Breast epithelium (tissue), 4 donors: ENCODE measurements at regions not wholly inside any gene's neighbourhood (a gene's known extent, or its start where the extent isn't known, plus 50 kb on each side); places are given as distances from the start of the nearest gene placed in this dataset.

Experiments used
- DNase-seq, 2 donors: peaks; one replicate each; pipeline ENCODE4 v3.0.0-alpha.2; 2019; ENCODE audit warnings: low spot score in 2 of 2
- H3K27ac ChIP-seq, 2 donors: fragments of 200-600 bp; sonication (generic) in 1 of 2; one replicate each; pipeline ENCODE4 v1.5.1; 2016 to 2019; ENCODE audit warnings: mild to moderate bottlenecking in 1 of 2
- H3K27me3 ChIP-seq, 2 donors: fragments of 200-600 bp; sonication (generic) in 1 of 2; one replicate each; pipeline versions ENCODE4 v1.5.1 to v1.6.0; 2017 to 2019; ENCODE audit warnings: control low read depth in 1 of 2, mild to moderate bottlenecking in 1 of 2
- H3K36me3 ChIP-seq: fragments of 200-600 bp; one replicate; pipeline ENCODE4 v1.5.1; 2019
- H3K4me1 ChIP-seq, 2 donors: fragments of 200-600 bp; sonication (generic); one replicate each; pipeline ENCODE4 v1.5.1; 2016 to 2019; ENCODE audit warnings: control low read depth in 1 of 2
- H3K4me3 ChIP-seq, 3 donors: fragments of 200-600 bp; sonication (generic); 1 replicate in 2 of 3; 2 replicates in 1 of 3; pipeline ENCODE4 v1.5.1; 2016 to 2019; ENCODE audit warnings: mild to moderate bottlenecking in 3 of 3, moderate library complexity in 2 of 3
- H3K9me3 ChIP-seq, 2 donors: fragments of 200-600 bp; sonication (generic) in 1 of 2; one replicate each; pipeline ENCODE4 v1.5.1; 2016 to 2019; ENCODE audit warnings: control low read depth in 1 of 2
- CTCF ChIP-seq, 3 donors: fragments of 450-650 bp; IDR thresholded peaks; one replicate each; pipeline ENCODE4 v1.5.1; 2016 to 2017; ENCODE audit warnings: antibody characterized with exemption in 3 of 3, mild to moderate bottlenecking in 3 of 3, moderate library complexity in 3 of 3
- POLR2A ChIP-seq: fragments of 450-650 bp; IDR thresholded peaks from one replicate; pipeline ENCODE4 v1.6.1; 2016; ENCODE audit warnings: antibody characterized with exemption, mild to moderate bottlenecking, moderate library complexity
- POLR2AphosphoS5 ChIP-seq, 3 donors: sonication (generic); formaldehyde crosslinking; IDR thresholded peaks; one replicate each; pipeline ENCODE4 v1.6.1; 2017; ENCODE audit warnings: antibody characterized with exemption in 3 of 3
- intact Hi-C: fragments of 100-400 bp; cut with DNase I; formaldehyde crosslinking; loops from one replicate; pipeline ENCODE4 v1.15.1; 2023; ENCODE audit warnings: low total_unique reads

- Histone ChIP-seq H3K27ac (no peak overlapping the region), H3K4me3 (no peak overlapping the region), H3K4me1 (no peaks in the 10 kb centered on the region), H3K36me3 (no peaks in the 10 kb centered on the region), H3K27me3 (no peaks in the 10 kb centered on the region), H3K9me3 (no peaks in the 10 kb centered on the region)
- TF ChIP-seq CTCF (IDR thresholded peaks at IDR 0.05) (no peak), POLR2AphosphoS5 (IDR thresholded peaks at IDR 0.05) (no peak), POLR2A (no peak)
- intact Hi-C loops, result no loop called here
- no peak for DNase-seq
These were observed 234.5 kb upstream of the COPS8 start for GRCh38 chr2:236851187-236851586.

GRCh38 chr2:236852100-236852976, 233.4 kb upstream of the COPS8 start:
- H3K36me3 ChIP-seq, result no peaks in the 10 kb centered on the region
- TF ChIP-seq POLR2AphosphoS5 (IDR thresholded peaks at IDR 0.05), result no peak
- H3K27me3 ChIP-seq, result no peaks in the 10 kb centered on the region
- H3K4me3 ChIP-seq, result no peak overlapping the region
- no peaks in the 10 kb centered on the region for H3K9me3 ChIP-seq
- H3K4me1 ChIP-seq, result no peaks in the 10 kb centered on the region
- H3K27ac ChIP-seq, result no peak overlapping the region
- intact Hi-C loops, result no loop called here
- DNase-seq, result no peak

- no peak for DNase-seq
- no peaks in the 10 kb centered on the region for H3K4me1 ChIP-seq
- no peaks in the 10 kb centered on the region for H3K9me3 ChIP-seq
- H3K27ac ChIP-seq, result no peak overlapping the region
- H3K36me3 ChIP-seq, result no peaks in the 10 kb centered on the region
- intact Hi-C loops, result no loop called here
- no peak for TF ChIP-seq CTCF (IDR thresholded peaks at IDR 0.05)
- TF ChIP-seq POLR2A, result no peak
- TF ChIP-seq POLR2AphosphoS5 (IDR thresholded peaks at IDR 0.05), result no peak
- H3K27me3 ChIP-seq, result no peaks in the 10 kb centered on the region
- no peak overlapping the region for H3K4me3 ChIP-seq
These were observed 232.7 kb upstream of the COPS8 start for GRCh38 chr2:236852977-236853374.

GRCh38 chr2:236853585-236854051, 232.1 kb upstream of the COPS8 start:
- H3K27me3 ChIP-seq, result no peaks in the 10 kb centered on the region
- no peaks in the 10 kb centered on the region for H3K4me1 ChIP-seq
- H3K27ac ChIP-seq, result no peak overlapping the region
- intact Hi-C loops, result no loop called here
- no peaks in the 10 kb centered on the region for H3K9me3 ChIP-seq
- TF ChIP-seq CTCF (IDR thresholded peaks at IDR 0.05) (no peak), POLR2A (no peak), POLR2AphosphoS5 (IDR thresholded peaks at IDR 0.05) (no peak)
- no peak overlapping the region for H3K4me3 ChIP-seq
- no peaks in the 10 kb centered on the region for H3K36me3 ChIP-seq
- DNase-seq, result no peak

GRCh38 chr2:236855176-236855865, 230.4 kb upstream of the COPS8 start:
- no peak for DNase-seq
- Histone ChIP-seq H3K27me3 (no peaks in the 10 kb centered on the region), H3K36me3 (no peaks in the 10 kb centered on the region), H3K27ac (no peak overlapping the region), H3K4me1 (no peaks in the 10 kb centered on the region), H3K4me3 (no peak overlapping the region), H3K9me3 (no peaks in the 10 kb centered on the region)
- intact Hi-C loops, result no loop called here
- no peak for TF ChIP-seq POLR2A
- no peak for TF ChIP-seq CTCF (IDR thresholded peaks at IDR 0.05)
- no peak for TF ChIP-seq POLR2AphosphoS5 (IDR thresholded peaks at IDR 0.05)
